ENCODE measurements at regions not wholly inside any gene's neighbourhood (a gene's known extent, or its start where the extent isn't known, plus 50 kb on each side); places are given as distances from the start of the nearest gene placed in this dataset.
"Not testable (repeated sequence)": the region's sequence is repeated elsewhere in the genome, so short reads cannot be mapped to it uniquely, and the experiment has no call there.

- no peak for DNase-seq (ENCODE audit: low spot score)
Observed at GRCh38 chrX:98065151-98065550, 1181.4 kb downstream of the RPA4 start.

GRCh38 chrX:98067611-98068010, 1183.9 kb downstream of the RPA4 start:
- peak; percentile 10 for DNase-seq (ENCODE audit: low spot score)

DNA sequence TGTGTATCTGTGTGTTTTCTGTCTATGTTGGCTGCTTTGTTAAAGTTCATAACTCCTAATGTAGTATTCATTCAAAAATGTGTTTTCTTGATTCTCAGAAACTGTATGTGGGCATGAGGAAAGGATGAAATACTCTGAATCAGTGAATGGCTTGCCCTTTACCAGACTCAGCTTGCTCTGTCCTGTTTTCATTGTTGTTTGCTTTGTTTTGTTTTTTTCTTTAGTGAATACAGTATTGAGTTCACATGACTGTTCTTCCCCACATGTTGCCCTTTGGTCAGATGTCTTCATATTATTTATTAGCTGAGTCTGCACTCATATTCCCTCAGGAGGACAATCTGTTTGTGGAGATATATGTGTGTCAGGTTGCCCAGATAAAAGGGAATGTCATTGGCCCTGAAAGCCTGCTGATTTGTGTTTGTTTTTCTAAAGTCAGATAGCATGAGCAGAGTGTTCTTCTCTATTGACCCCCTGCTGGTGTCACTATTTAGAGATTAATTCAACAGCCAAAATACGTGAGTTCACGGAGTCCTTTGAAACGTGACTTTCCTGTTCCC, 1184.4 kb downstream of the RPA4 start:
- no peak for DNase-seq (ENCODE audit: low spot score)

GRCh38 chrX:98071331-98071730, 1187.6 kb downstream of the RPA4 start:
- peak; percentile 5 for DNase-seq (ENCODE audit: low spot score)

DNA sequence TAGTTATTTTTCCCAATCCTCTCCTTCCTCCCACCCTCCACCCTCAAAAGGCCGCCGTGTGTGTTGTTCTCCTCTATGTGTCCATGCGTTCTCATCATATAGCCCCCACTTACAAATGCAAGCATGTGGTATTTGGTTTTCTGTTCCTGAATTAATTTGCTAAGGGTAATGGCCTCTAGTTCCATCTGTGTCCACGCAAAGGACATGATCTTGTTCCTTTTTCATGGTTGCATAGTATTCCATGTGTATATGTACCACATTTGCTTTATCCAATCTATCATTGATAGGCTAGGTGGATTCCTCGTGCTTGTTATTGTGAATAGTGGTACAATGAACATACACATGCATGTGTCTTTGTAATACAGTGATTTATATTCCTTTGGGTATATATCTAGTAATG, 1193.7 kb downstream of the RPA4 start:
- DNase-seq (ENCODE audit: low spot score), result no peak

- no peak for DNase-seq (ENCODE audit: low spot score)
Observed at GRCh38 chrX:98111684-98112083, 1228.0 kb downstream of the RPA4 start.

DNA sequence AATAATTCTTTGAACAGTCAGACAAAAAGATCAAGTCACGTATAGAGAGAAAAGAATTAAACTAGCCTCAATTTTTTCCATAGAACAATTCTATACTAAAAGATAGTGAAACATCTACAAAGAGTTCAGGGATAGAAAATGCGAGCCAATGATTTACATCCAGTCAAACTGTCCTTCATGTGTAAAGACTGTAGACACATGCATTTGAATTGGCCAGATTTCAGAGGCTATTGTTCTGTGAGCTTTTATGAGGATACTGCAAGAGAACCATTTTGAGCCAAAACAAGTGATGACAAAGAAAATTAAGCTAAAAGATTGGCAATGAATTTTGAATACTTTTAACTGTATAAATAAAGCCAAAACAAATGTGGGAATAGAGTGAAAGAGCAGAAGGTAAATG, 1230.3 kb downstream of the RPA4 start:
- DNase-seq (ENCODE audit: low spot score), result no peak

DNA sequence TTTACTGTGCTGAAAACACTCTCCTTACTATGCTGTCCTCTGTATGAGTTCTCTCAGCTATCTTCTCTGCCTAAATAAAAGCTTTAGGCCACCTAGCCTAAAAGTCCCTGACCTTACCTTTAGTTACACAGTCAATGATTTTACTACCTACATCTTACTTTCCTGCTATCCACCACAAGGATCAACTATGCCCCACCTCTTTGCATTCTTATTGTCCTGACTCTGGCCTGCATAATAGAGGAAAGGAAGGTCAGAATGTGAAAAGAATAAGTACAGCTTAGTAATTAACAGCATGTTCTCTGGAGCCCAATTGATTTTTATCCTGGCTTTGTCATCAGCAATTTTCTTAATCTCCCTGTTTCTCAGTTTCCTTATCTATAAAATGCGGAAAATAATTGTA, 1257.8 kb downstream of the RPA4 start:
- no peak for DNase-seq (ENCODE audit: low spot score)

- no peak for DNase-seq (ENCODE audit: low spot score)
Observed at GRCh38 chrX:98191003-98191402, 1307.3 kb downstream of the RPA4 start.

- no peak for DNase-seq (ENCODE audit: low spot score)
Observed at GRCh38 chrX:98194036-98194435, 1310.3 kb downstream of the RPA4 start.

DNA sequence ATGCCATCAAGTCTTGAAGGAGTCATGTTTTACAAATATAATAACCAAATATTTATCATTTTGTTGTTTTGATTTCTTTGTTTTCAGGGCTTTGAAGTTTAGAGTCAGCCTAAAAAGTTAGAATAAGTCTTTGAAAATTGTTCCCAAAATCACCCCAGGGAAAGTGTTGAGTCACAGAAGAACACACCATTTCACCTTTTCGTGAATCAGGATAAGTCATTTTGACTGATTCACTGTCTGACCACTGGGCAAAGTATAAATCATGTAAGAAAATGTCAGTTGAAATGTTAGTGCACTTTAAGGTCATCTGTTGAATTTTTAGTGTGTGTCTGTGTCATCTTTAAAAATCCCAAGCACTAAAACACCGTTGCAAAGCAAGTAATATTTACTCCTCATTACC, 1320.1 kb downstream of the RPA4 start:
- no peak for DNase-seq (ENCODE audit: low spot score)

DNA sequence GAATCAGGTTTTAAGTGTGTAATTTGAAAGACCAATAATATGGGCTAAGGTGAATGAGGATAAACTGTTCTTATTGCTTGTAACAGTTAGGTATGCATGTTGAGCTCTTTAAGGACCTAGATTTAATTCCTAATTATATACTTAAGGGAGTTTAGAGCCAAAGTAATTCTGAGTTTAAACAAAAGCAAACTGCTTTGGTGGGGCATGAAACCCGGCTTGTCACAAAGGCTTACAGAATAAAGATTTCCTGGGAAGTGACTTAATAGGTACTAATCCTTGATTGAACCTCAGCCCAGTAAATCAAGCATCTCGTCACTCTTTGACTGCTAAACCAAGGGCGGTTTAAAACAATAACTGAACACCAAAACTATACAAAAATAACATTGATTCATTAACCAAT, 1324.2 kb downstream of the RPA4 start:
- no peak for DNase-seq (ENCODE audit: low spot score)

- no peak for DNase-seq (ENCODE audit: low spot score)
Observed at GRCh38 chrX:98231003-98231402, 1347.3 kb downstream of the RPA4 start.

- not testable (repeated sequence) for DNase-seq (ENCODE audit: low spot score)
Observed at GRCh38 chrX:98240061-98240460, 1356.4 kb downstream of the RPA4 start.

- no peak for DNase-seq (ENCODE audit: low spot score)
Observed at GRCh38 chrX:98263135-98263534, 1379.4 kb downstream of the RPA4 start.

DNA sequence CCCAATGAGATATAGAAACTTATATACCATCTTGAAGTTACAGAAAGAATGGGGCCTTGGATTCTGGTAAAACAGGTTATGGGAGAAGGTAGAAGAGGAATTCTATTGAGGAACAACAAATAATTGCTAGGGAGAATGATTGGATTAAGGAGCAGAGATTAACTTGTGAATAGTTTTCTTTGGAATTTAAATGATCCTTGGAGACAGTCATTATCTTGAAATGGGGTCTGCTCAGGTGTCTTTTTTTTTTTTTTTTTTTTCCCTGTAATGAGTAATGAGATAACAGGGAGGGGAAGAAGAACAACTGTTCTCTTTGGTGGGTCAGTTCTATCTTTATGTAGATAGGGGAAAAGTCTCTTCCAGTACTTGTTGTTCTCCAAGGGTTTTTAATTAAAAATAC, 1406.0 kb downstream of the RPA4 start:
- no peak for DNase-seq (ENCODE audit: low spot score)

GRCh38 chrX:98294310-98294709, 1410.6 kb downstream of the RPA4 start:
- DNase-seq (ENCODE audit: low spot score), result no peak

GRCh38 chrX:98296129-98296528, 1412.4 kb downstream of the RPA4 start:
- no peak for DNase-seq (ENCODE audit: low spot score)

DNA sequence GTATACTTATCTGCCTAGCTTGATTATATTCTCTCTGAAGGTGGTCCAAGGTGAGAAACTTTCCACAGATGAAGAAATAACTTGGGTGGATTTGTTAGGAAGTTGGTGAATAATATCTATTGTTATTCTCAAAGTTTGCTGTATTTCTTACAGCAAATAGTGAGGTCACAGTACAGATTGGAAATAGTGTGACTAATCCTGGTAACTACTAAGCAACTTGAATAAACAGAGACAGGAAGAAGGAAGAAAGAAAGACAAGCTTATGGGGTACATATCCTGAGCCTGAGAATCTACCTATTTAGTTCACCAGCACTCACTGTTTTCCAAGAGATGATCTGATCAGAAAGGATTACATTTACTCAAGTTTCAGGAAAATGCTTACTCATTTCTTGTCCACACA, 1416.1 kb downstream of the RPA4 start:
- peak; percentile 3 for DNase-seq (ENCODE audit: low spot score)

GRCh38 chrX:98300536-98300935, 1416.8 kb downstream of the RPA4 start:
- DNase-seq (ENCODE audit: low spot score), result not testable (repeated sequence)

DNA sequence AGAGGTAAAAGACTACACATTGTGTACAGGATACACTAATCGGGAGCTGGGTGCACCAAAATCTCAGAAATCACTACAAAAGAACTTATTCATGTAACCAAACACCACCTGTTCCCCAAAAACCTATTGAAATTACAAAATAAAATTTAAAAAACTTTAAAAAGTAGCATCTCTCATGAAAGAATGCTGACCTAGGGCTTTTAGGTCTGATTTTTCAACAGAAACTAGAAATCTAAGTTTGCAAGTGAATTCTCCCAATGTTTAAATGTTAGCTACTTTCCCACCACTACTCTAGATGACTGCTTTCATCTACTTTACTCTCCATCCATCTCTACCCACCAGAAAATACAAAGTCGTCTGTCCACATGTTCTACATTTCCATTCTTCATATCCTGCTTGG, 1447.7 kb downstream of the RPA4 start:
- DNase-seq (ENCODE audit: low spot score), result no peak

- DNase-seq (ENCODE audit: low spot score), result no peak
Observed at GRCh38 chrX:98338544-98338943, 1454.8 kb downstream of the RPA4 start.

GRCh38 chrX:98350940-98351339, 1467.2 kb downstream of the RPA4 start:
- DNase-seq (ENCODE audit: low spot score), result no peak

DNA sequence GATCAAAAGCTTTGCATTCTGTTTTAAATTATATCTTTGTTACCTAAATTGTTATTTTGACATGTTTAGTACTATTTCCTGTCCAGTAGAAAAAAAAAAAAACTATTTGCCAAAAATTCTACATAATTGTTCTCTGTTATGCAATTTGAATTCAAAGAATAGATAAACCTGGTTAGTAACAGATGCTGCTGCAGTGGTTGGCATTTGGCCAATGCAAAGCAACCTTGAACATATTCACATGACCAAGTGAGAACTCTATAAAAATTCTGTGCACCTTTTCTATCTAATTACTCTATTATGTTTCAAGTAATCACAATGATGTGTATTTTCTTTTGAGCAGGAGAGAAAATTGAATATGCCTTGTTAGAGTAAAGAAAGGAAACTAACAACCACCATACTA, 1473.4 kb downstream of the RPA4 start:
- no peak for DNase-seq (ENCODE audit: low spot score)

GRCh38 chrX:98362630-98363029, 1478.9 kb downstream of the RPA4 start:
- no peak for DNase-seq (ENCODE audit: low spot score)
